ENCODE measurements at regions not wholly inside any gene's neighbourhood (a gene's known extent, or its start where the extent isn't known, plus 50 kb on each side); places are given as distances from the start of the nearest gene placed in this dataset.

DNA sequence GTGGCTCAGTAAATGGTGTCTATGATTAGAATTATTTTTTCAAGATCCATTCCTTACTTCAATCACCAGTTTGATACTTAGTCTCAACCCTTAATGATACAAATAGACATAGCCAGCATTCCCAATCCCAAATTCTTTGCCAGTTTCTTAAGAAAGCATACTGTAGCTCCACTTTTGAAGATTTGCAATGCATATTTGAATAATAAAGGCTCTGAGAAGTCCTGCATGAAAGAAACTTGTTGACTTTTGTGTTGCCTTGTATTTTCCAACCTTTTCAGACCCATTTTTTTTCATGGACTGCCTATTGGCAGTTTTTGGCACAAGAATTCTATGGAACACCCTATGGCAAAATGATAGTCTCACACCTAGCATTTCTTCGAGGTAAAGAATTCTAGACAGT lies 215.6 kb upstream of the CHD6 start:
- TF ChIP-seq, protein P1, sequence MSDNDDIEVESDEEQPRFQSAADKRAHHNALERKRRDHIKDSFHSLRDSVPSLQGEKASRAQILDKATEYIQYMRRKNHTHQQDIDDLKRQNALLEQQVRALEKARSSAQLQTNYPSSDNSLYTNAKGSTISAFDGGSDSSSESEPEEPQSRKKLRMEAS (IDR thresholded peaks at IDR 0.05): no peak
- no peak for TF ChIP-seq POLR2A (IDR thresholded peaks at IDR 0.05; ENCODE audit: borderline replicate concordance, extremely low read depth, insufficient read depth, insufficient read length)
- no peak for TF ChIP-seq FOSL1 (IDR thresholded peaks at IDR 0.05; ENCODE audit: low read depth)
- TF ChIP-seq, protein P2, sequence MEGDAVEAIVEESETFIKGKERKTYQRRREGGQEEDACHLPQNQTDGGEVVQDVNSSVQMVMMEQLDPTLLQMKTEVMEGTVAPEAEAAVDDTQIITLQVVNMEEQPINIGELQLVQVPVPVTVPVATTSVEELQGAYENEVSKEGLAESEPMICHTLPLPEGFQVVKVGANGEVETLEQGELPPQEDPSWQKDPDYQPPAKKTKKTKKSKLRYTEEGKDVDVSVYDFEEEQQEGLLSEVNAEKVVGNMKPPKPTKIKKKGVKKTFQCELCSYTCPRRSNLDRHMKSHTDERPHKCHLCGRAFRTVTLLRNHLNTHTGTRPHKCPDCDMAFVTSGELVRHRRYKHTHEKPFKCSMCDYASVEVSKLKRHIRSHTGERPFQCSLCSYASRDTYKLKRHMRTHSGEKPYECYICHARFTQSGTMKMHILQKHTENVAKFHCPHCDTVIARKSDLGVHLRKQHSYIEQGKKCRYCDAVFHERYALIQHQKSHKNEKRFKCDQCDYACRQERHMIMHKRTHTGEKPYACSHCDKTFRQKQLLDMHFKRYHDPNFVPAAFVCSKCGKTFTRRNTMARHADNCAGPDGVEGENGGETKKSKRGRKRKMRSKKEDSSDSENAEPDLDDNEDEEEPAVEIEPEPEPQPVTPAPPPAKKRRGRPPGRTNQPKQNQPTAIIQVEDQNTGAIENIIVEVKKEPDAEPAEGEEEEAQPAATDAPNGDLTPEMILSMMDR (IDR thresholded peaks at IDR 0.05 in 2 of 3, conservative IDR thresholded peaks at IDR 0.05 in 1 of 3; ENCODE audit: borderline replicate concordance in 1 of 3, insufficient read depth in 1 of 3, low read depth in 2 of 3, low read length in 2 of 3): no peak
